CD14-positive monocyte (primary cell): ENCODE measurements at regions not wholly inside any gene's neighbourhood (a gene's known extent, or its start where the extent isn't known, plus 50 kb on each side); places are given as distances from the start of the nearest gene placed in this dataset.

Experiments used
- DNase-seq, 3 donors: peaks; one replicate each; pipeline ENCODE4 v3.0.0-alpha.2; 2011 to 2022
- H2AFZ ChIP-seq: 2 replicates; pipeline ENCODE4 v1.6.0; 2012; ENCODE audit warnings: mild to moderate bottlenecking, low read depth, low read length, inconsistent platforms; ENCODE audit not compliant: insufficient read depth, poor library complexity, severe bottlenecking
- H3K27ac ChIP-seq, 2 donors: 1 replicate in 1 of 2; 2 replicates in 1 of 2; pipeline ENCODE4 v1.5.1; 2012 to 2013; ENCODE audit warnings: low read length in 2 of 2, control low read depth in 1 of 2, inconsistent platforms in 1 of 2, low read depth in 1 of 2, mild to moderate bottlenecking in 1 of 2
- H3K27me3 ChIP-seq, 2 donors: one replicate each; pipeline versions ENCODE4 v1.6.0 to v1.6.1; 2011 to 2013; ENCODE audit warnings: low read length in 2 of 2; ENCODE audit not compliant: control insufficient read depth in 2 of 2, insufficient read depth in 2 of 2
- H3K36me3 ChIP-seq, 2 donors: replicated peaks in 1 of 2; 1 replicate in 1 of 2; 2 replicates in 1 of 2; pipeline versions ENCODE4 v1.5.1 to v1.6.1; 2012 to 2013; ENCODE audit warnings: low read length in 2 of 2, control low read depth in 1 of 2, inconsistent platforms in 1 of 2, mild to moderate bottlenecking in 1 of 2; ENCODE audit not compliant: insufficient read depth in 2 of 2, control insufficient read depth in 1 of 2
- H3K4me1 ChIP-seq, 2 donors: 1 replicate in 1 of 2; 2 replicates in 1 of 2; pipeline versions ENCODE4 v1.5.1 to v1.6.1; 2012 to 2013; ENCODE audit warnings: low read length in 2 of 2, control low read depth in 1 of 2, inconsistent platforms in 1 of 2, mild to moderate bottlenecking in 1 of 2, moderate library complexity in 1 of 2; ENCODE audit not compliant: insufficient read depth in 2 of 2, control insufficient read depth in 1 of 2
- H3K4me2 ChIP-seq: replicated peaks from 2 replicates; pipeline ENCODE3; 2012; ENCODE audit warnings: low read length, moderate library complexity, mild to moderate bottlenecking; ENCODE audit not compliant: poor library complexity, severe bottlenecking; ENCODE audit errors: extremely low read depth
- H3K4me3 ChIP-seq, 3 experiments: fragments of 200-600 bp in 1 of 3; sonication (generic) in 1 of 3; replicated peaks in 1 of 3; 1 replicate in 2 of 3; 2 replicates in 1 of 3; pipeline ENCODE4 v1.5.1; 2011 to 2013; ENCODE audit warnings: low read length in 3 of 3, mild to moderate bottlenecking in 3 of 3, control low read depth in 2 of 3, low read depth in 2 of 3, inconsistent platforms in 1 of 3, moderate library complexity in 1 of 3
- H3K79me2 ChIP-seq: 2 replicates; pipeline ENCODE4 v1.6.0; 2012; ENCODE audit warnings: mild to moderate bottlenecking, control low read depth, inconsistent platforms, low read length, moderate library complexity; ENCODE audit not compliant: insufficient read depth
- H3K9ac ChIP-seq: 2 replicates; pipeline ENCODE4 v1.6.0; 2017; ENCODE audit warnings: low read length, mild to moderate bottlenecking; ENCODE audit not compliant: insufficient read depth, poor library complexity, severe bottlenecking
- H3K9me3 ChIP-seq, 2 donors: replicated peaks in 1 of 2; 1 replicate in 1 of 2; 2 replicates in 1 of 2; pipeline versions ENCODE4 v1.5.1 to v1.6.1; 2012 to 2013; ENCODE audit warnings: low read length in 2 of 2, control low read depth in 1 of 2; ENCODE audit not compliant: control insufficient read depth in 1 of 2, insufficient read depth in 1 of 2
- H4K20me1 ChIP-seq: 2 replicates; pipeline ENCODE4 v1.6.0; 2012; ENCODE audit warnings: mild to moderate bottlenecking, low read length, control low read depth, moderate library complexity; ENCODE audit not compliant: insufficient read depth
- H3K27ac Mint-ChIP-seq, 7 donors: one replicate each; pipeline ENCODE4 v1.8.0; 2020; ENCODE audit warnings: mild to moderate bottlenecking in 7 of 7, mixed read lengths in 7 of 7, moderate library complexity in 6 of 7, inconsistent platforms in 2 of 7
- H3K27me3 Mint-ChIP-seq, 3 donors: one replicate each; pipeline ENCODE4 v1.8.0; 2021 to 2022; ENCODE audit warnings: low read depth in 3 of 3, mild to moderate bottlenecking in 3 of 3, mixed read lengths in 3 of 3, moderate library complexity in 3 of 3, inconsistent platforms in 1 of 3
- H3K36me3 Mint-ChIP-seq, 2 donors: one replicate each; pipeline ENCODE4 v1.8.0; 2020; ENCODE audit warnings: mixed read lengths in 2 of 2, inconsistent platforms in 1 of 2, mild to moderate bottlenecking in 1 of 2
- H3K4me1 Mint-ChIP-seq: one replicate; pipeline ENCODE4 v1.8.0; 2020; ENCODE audit warnings: mild to moderate bottlenecking, mixed read lengths
- H3K4me3 Mint-ChIP-seq, 2 donors: one replicate each; pipeline ENCODE4 v1.8.0; 2020; ENCODE audit warnings: mild to moderate bottlenecking in 2 of 2, mixed read lengths in 2 of 2, moderate library complexity in 1 of 2
- H3K9me3 Mint-ChIP-seq, 7 donors: one replicate each; pipeline ENCODE4 v1.8.0; 2020 to 2022; ENCODE audit warnings: mixed read lengths in 7 of 7, mild to moderate bottlenecking in 6 of 7, moderate library complexity in 6 of 7, inconsistent platforms in 2 of 7
- CTCF ChIP-seq: fragments of 200-600 bp; IDR thresholded peaks from one replicate; pipeline ENCODE4 v1.8.0; 2022; ENCODE audit warnings: antibody characterized with exemption, mild to moderate bottlenecking
- WGBS: methylation state at CpG from one replicate; pipeline ENCODE4 v1.1.5; 2013; ENCODE audit warnings: missing lambda C conversion rate; ENCODE audit not compliant: insufficient coverage; 5-methylcytosine and 5-hydroxymethylcytosine counted together
- intact Hi-C, 2 donors: fragments of 100-400 bp; cut with micrococcal nuclease; formaldehyde crosslinking; loops; one replicate each; pipeline versions ENCODE4 v1.15.0 to v1.15.1; 2023

DNA sequence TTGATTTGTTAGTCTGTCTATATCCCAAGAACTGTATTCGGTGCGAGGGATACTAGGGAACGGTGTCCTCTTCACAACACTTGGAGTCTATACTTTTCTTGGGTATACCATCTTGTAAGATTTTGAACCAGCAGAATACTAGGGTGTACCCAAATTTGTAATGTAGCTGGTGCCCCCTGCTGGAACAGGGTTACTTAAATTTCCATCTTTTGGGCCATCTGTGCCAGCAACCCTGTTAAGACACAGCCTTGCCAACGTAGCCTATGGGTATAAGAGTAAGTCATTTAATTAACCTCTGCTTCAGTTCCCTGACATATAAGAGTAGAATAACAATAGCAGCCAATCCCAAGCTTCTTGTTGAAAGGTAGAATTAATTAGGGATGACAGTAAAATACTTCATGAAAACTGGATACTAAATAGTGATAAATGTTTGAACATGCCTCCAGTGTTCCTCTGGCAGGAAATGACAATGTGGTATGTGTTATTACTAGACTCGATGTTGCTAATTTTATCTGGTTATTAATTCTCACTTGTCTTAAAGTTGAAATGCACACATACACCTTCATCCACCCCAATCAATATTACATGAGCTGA is 607.6 kb downstream of the FGF9 start:
- intact Hi-C loops: no loop called here
- no peaks in the 10 kb centered on the region for H3K9me3 Mint-ChIP-seq

GRCh38 chr13:22285867-22286266 is 615.0 kb downstream of the FGF9 start:
- Mint-ChIP-seq H3K27me3 (peaks cover 0 to 7% (median 4%) of the 10 kb centered on the region in 3 donors), H3K4me1 (no peaks in the 10 kb centered on the region), H3K27ac (no peak overlapping the region), H3K9me3 (peaks cover 0 to 3% (median 2%) of the 10 kb centered on the region in 7 donors), H3K4me3 (no peak overlapping the region), H3K36me3 (no peaks in the 10 kb centered on the region)
- no peak for DNase-seq
- Histone ChIP-seq H3K36me3 (no peaks in the 10 kb centered on the region), H3K4me2 (no peak overlapping the region), H3K9me3 (no peaks in the 10 kb centered on the region), H3K9ac (no peak overlapping the region), H2AFZ (no peak overlapping the region), H3K4me1 (no peaks in the 10 kb centered on the region), H3K4me3 (no peak overlapping the region), H4K20me1 (no peaks in the 10 kb centered on the region), H3K27ac (no peak overlapping the region), H3K79me2 (no peaks in the 10 kb centered on the region), H3K27me3 (no peaks in the 10 kb centered on the region)
- 77% methylated on average over 2 of the region's 4 CpGs for WGBS
- no peak for TF ChIP-seq CTCF
- intact Hi-C loops: no loop called here

More for the DNA sequence above, 607.6 kb downstream of the FGF9 start:
- Histone ChIP-seq H3K36me3 (no peaks in the 10 kb centered on the region), H3K27me3 (no peaks in the 10 kb centered on the region), H2AFZ (no peak overlapping the region), H3K4me3 (no peak overlapping the region), H3K4me2 (no peak overlapping the region), H3K4me1 (no peaks in the 10 kb centered on the region), H3K9me3 (no peaks in the 10 kb centered on the region), H3K27ac (no peak overlapping the region), H4K20me1 (no peaks in the 10 kb centered on the region), H3K9ac (no peak overlapping the region), H3K79me2 (no peaks in the 10 kb centered on the region)
- 100% methylated on average over 1 of the region's 5 CpGs for WGBS
- TF ChIP-seq CTCF: peak; percentile 38
- Mint-ChIP-seq H3K27me3 (peaks cover 0 to 3% (median 0%) of the 10 kb centered on the region in 3 donors), H3K4me3 (no peak overlapping the region), H3K4me1 (no peaks in the 10 kb centered on the region), H3K27ac (no peak overlapping the region), H3K36me3 (no peaks in the 10 kb centered on the region)
- DNase-seq: peak in 1 of 3 donors; percentile 11
